Endothelial cell of umbilical vein (primary cell): ENCODE measurements at regions not wholly inside any gene's neighbourhood (a gene's known extent, or its start where the extent isn't known, plus 50 kb on each side); places are given as distances from the start of the nearest gene placed in this dataset.

Experiments
- BruUV-seq: library from RNA; stranded (reverse); fragments of 400-500 nt; replicated peaks from 2 replicates; lab custom pipeline; 2021; lab: Mats Ljungman, UMichigan
- CTCF ChIA-PET: fragments of 300-600, 350-600 bp; sonication (Branson Sonifier 250); formaldehyde crosslinking; loops from one replicate; lab custom pipeline; 2021; ENCODE audit warnings: antibody characterized with exemption, inconsistent platforms; lab: Charles Lee
- POLR2A ChIA-PET: fragments of 300-600, 350-600 bp; sonication (Branson Sonifier 250); formaldehyde crosslinking; loops from one replicate; lab custom pipeline; 2021; ENCODE audit warnings: antibody characterized with exemption, inconsistent platforms; lab: Charles Lee
- DNase-seq: peaks from one replicate; pipeline ENCODE4 v3.0.0-alpha.2; 2011; ENCODE audit warnings: low read depth, low spot score
- FAIRE-seq: peaks from 2 replicates; lab custom pipeline; 2011; peaks lifted over from hg19 to GRCh38; lab: Jason Lieb, UNC
- H2AFZ ChIP-seq: 2 replicates; pipeline ENCODE4 v1.6.0; 2012; ENCODE audit warnings: low read depth, low read length, control low read depth, inconsistent platforms
- H3K27ac ChIP-seq: 2 replicates; pipeline ENCODE4 v1.5.1; 2011; ENCODE audit warnings: low read depth, mild to moderate bottlenecking, control low read depth, low read length, moderate library complexity; ENCODE audit not compliant: insufficient read depth
- H3K27me3 ChIP-seq, 2 experiments: 2 replicates each; pipeline versions ENCODE4 v1.6.0 to v1.6.1; 2011; ENCODE audit warnings: low read length in 2 of 2, mixed read lengths in 1 of 2; ENCODE audit not compliant: control insufficient read depth in 2 of 2, insufficient read depth in 2 of 2
- H3K36me3 ChIP-seq, 2 experiments: 2 replicates in 1 of 2; 3 replicates in 1 of 2; pipeline ENCODE4 v1.5.1; 2011; ENCODE audit warnings: low read length in 2 of 2, mild to moderate bottlenecking in 1 of 2, moderate library complexity in 1 of 2; ENCODE audit not compliant: control insufficient read depth in 2 of 2, insufficient read depth in 2 of 2; ENCODE audit errors: extremely low read depth in 1 of 2
- H3K4me1 ChIP-seq: 3 replicates; pipeline ENCODE4 v1.5.1; 2011; ENCODE audit warnings: mild to moderate bottlenecking, low read length; ENCODE audit not compliant: control insufficient read depth, insufficient read depth; ENCODE audit errors: extremely low read depth
- H3K4me2 ChIP-seq: 2 replicates; pipeline ENCODE4 v1.6.1; 2011; ENCODE audit warnings: low read length, control low read depth, mixed read lengths; ENCODE audit not compliant: insufficient read depth
- H3K4me3 ChIP-seq, 3 experiments: fragments of 200-600 bp in 1 of 3; sonication (generic), shearing (Covaris generic) in 1 of 3; replicated peaks in 1 of 3; 2 replicates each; pipeline ENCODE4 v1.5.1; 2011 to 2016; ENCODE audit warnings: control low read depth in 3 of 3, low read length in 3 of 3, mild to moderate bottlenecking in 2 of 3, inconsistent platforms in 1 of 3, low read depth in 1 of 3, moderate library complexity in 1 of 3; ENCODE audit not compliant: insufficient read depth in 1 of 3
- H3K79me2 ChIP-seq: 2 replicates; pipeline ENCODE4 v1.6.0; 2012; ENCODE audit warnings: low read length, inconsistent platforms; ENCODE audit not compliant: control insufficient read depth, insufficient read depth
- H3K9ac ChIP-seq: replicated peaks from 2 replicates; pipeline ENCODE3; 2011; ENCODE audit warnings: low read length, control low read depth; ENCODE audit not compliant: insufficient read depth; ENCODE audit errors: extremely low read depth
- H3K9me1 ChIP-seq: replicated peaks from 3 replicates; pipeline ENCODE4 v1.6.0; 2011; ENCODE audit warnings: mild to moderate bottlenecking, low read length; ENCODE audit not compliant: control insufficient read depth, insufficient read depth; ENCODE audit errors: extremely low read depth
- H3K9me3 ChIP-seq: replicated peaks from 2 replicates; pipeline ENCODE4 v1.5.1; 2012; ENCODE audit warnings: low read length, inconsistent platforms; ENCODE audit not compliant: control insufficient read depth, insufficient read depth
- H4K20me1 ChIP-seq: replicated peaks from 2 replicates; pipeline ENCODE3; 2011; ENCODE audit warnings: mild to moderate bottlenecking, low read length; ENCODE audit not compliant: control insufficient read depth, insufficient read depth; ENCODE audit errors: extremely low read depth
- CTCF ChIP-seq, 2 donors: IDR thresholded peaks; 1 replicate in 1 of 2; 2 replicates in 1 of 2; pipeline ENCODE4 v1.5.1; 2011; ENCODE audit warnings: low read length in 2 of 2, mild to moderate bottlenecking in 2 of 2, moderate library complexity in 2 of 2, control low read depth in 1 of 2, inconsistent platforms in 1 of 2, low read depth in 1 of 2; ENCODE audit not compliant: insufficient read depth in 1 of 2; ENCODE audit errors: extremely low read depth in 1 of 2
- EZH2 ChIP-seq: IDR thresholded peaks from 2 replicates; pipeline ENCODE4 v1.6.1; 2012; ENCODE audit warnings: borderline replicate concordance, low read depth, mild to moderate bottlenecking, moderate library complexity, low read length, inconsistent platforms; ENCODE audit not compliant: severe bottlenecking
- FOS ChIP-seq: IDR thresholded peaks from 2 replicates; pipeline ENCODE4 v1.6.1; 2011; ENCODE audit warnings: mild to moderate bottlenecking, low read length, moderate library complexity, borderline replicate concordance; ENCODE audit not compliant: insufficient read depth
- JUN ChIP-seq: IDR thresholded peaks from 2 replicates; pipeline ENCODE4 v1.6.1; 2011; ENCODE audit warnings: borderline replicate concordance, low read depth; ENCODE audit not compliant: insufficient read length, insufficient read depth
- MAX ChIP-seq: IDR thresholded peaks from 2 replicates; pipeline ENCODE4 v1.6.1; 2011; ENCODE audit not compliant: insufficient read depth, insufficient read length
- POLR2AphosphoS5 ChIP-seq: IDR thresholded peaks from 2 replicates; pipeline ENCODE4 v1.6.1; 2012; ENCODE audit warnings: low read depth, mild to moderate bottlenecking, control low read depth, low read length, moderate library complexity; ENCODE audit not compliant: insufficient read depth
- dilution Hi-C: fragments of 300-500 bp; cut with MboI; formaldehyde crosslinking; loops from one replicate; pipeline ENCODE4 v1.15.0; 2019; ENCODE audit warnings: low sequenced_read_pairs; ENCODE audit not compliant: extremely low pct_ligation_motif_present
- intact Hi-C: fragments of 100-400 bp; cut with micrococcal nuclease; formaldehyde crosslinking; loops from one replicate; pipeline ENCODE4 v1.10.0; 2022

- TF ChIP-seq FOS (no peak), CTCF (IDR thresholded peaks at IDR 0.05; ENCODE audit: extremely low read depth in 1 of 2, insufficient read depth in 1 of 2, low read depth in 1 of 2, low read length in 2 of 2) (no peak), JUN (no peak), EZH2 (no peak), MAX (no peak), POLR2AphosphoS5 (no peak)
- Histone ChIP-seq H4K20me1 (no peaks in the 10 kb centered on the region), H3K9me3 (no peaks in the 10 kb centered on the region), H3K27me3 (no peaks in the 10 kb centered on the region), H3K36me3 (no peaks in the 10 kb centered on the region), H3K4me2 (no peak overlapping the region), H3K4me3 (no peak overlapping the region), H3K9me1 (no peaks in the 10 kb centered on the region), H2AFZ (no peak overlapping the region), H3K9ac (no peak overlapping the region), H3K79me2 (no peaks in the 10 kb centered on the region), H3K4me1 (no peaks in the 10 kb centered on the region), H3K27ac (no peak overlapping the region)
- BruUV-seq, result no TSS peak
- dilution Hi-C loops, result no loop called here
- DNase-seq (no peak), FAIRE-seq (no peak)
- intact Hi-C loops, result no loop called here
- ChIA-PET CTCF (interaction anchor here (1.1 to 1.5 kb wide), 2 partner anchors 22 to 60 kb away, joined by 3 to 4 read pairs; no protein-coding TSS in a partner anchor), POLR2A (no interaction called here)
Observed at GRCh38 chr1:29643281-29643680, 407.0 kb downstream of the PTPRU start.
